Endodermal cell (in vitro differentiated cells): ENCODE measurements at regions not wholly inside any gene's neighbourhood (a gene's known extent, or its start where the extent isn't known, plus 50 kb on each side); places are given as distances from the start of the nearest gene placed in this dataset.

Source experiments
- DNase-seq: peaks from one replicate; pipeline ENCODE4 v3.0.0-alpha.2; 2017
- H3K27ac ChIP-seq: 2 replicates; pipeline ENCODE4 v1.5.1; 2013; ENCODE audit warnings: mild to moderate bottlenecking, low read depth, low read length, moderate library complexity
- H3K27me3 ChIP-seq: 2 replicates; pipeline ENCODE4 v1.6.1; 2013; ENCODE audit warnings: mild to moderate bottlenecking, low read length, moderate library complexity; ENCODE audit not compliant: insufficient read depth, control insufficient read depth, poor library complexity, severe bottlenecking
- H3K36me3 ChIP-seq: 2 replicates; pipeline ENCODE4 v1.7.0; 2013; ENCODE audit warnings: mild to moderate bottlenecking, low read length, moderate library complexity; ENCODE audit not compliant: control insufficient read depth, insufficient read depth
- H3K4me1 ChIP-seq: one replicate; pipeline ENCODE4 v1.7.0; 2013; ENCODE audit warnings: low read length; ENCODE audit not compliant: control insufficient read depth, insufficient read depth
- H3K4me3 ChIP-seq: 2 replicates; pipeline ENCODE4 v1.5.1; 2013; ENCODE audit warnings: mild to moderate bottlenecking, low read length, moderate library complexity
- H3K9ac ChIP-seq: 2 replicates; pipeline ENCODE4 v1.6.1; 2013; ENCODE audit warnings: mild to moderate bottlenecking, low read length, moderate library complexity; ENCODE audit not compliant: poor library complexity, severe bottlenecking; ENCODE audit errors: extremely low read depth
- H3K9me3 ChIP-seq: 2 replicates; pipeline ENCODE4 v1.6.1; 2013; ENCODE audit warnings: mild to moderate bottlenecking, low read length, moderate library complexity; ENCODE audit not compliant: control insufficient read depth
- H3K27ac Mint-ChIP-seq: 2 replicates; pipeline ENCODE4 v1.8.0; 2020; ENCODE audit warnings: mixed read lengths
- H3K27me3 Mint-ChIP-seq: 2 replicates; pipeline ENCODE4 v1.8.0; 2021; ENCODE audit warnings: mild to moderate bottlenecking, mixed read lengths; ENCODE audit not compliant: insufficient read depth
- H3K36me3 Mint-ChIP-seq: 2 replicates; pipeline ENCODE4 v1.8.0; 2020; ENCODE audit warnings: low read depth, mixed read lengths
- H3K4me1 Mint-ChIP-seq: 2 replicates; pipeline ENCODE4 v1.8.0; 2020; ENCODE audit warnings: mixed read lengths
- H3K4me3 Mint-ChIP-seq: 2 replicates; pipeline ENCODE4 v1.8.0; 2020; ENCODE audit warnings: mild to moderate bottlenecking, moderate library complexity, mixed read lengths
- H3K9me3 Mint-ChIP-seq: 2 replicates; pipeline ENCODE4 v1.8.0; 2020; ENCODE audit warnings: mild to moderate bottlenecking, mixed read lengths
- WGBS, 2 experiments: methylation state at CpG; one replicate each; pipeline versions ENCODE4 v1.1.5 to v1.1.7; 2013; ENCODE audit warnings: missing lambda C conversion rate in 2 of 2, mixed read lengths in 1 of 2; ENCODE audit not compliant: insufficient coverage in 1 of 2, insufficient read length in 1 of 2; 5-methylcytosine and 5-hydroxymethylcytosine counted together
- TF ChIP-seq, protein P1 (sequence below): fragments of 200-600 bp; sonication (generic); conservative IDR thresholded peaks from 2 replicates; pipeline ENCODE4 v1.5.0; 2021; ENCODE audit warnings: antibody characterized with exemption, mild to moderate bottlenecking

DNA sequence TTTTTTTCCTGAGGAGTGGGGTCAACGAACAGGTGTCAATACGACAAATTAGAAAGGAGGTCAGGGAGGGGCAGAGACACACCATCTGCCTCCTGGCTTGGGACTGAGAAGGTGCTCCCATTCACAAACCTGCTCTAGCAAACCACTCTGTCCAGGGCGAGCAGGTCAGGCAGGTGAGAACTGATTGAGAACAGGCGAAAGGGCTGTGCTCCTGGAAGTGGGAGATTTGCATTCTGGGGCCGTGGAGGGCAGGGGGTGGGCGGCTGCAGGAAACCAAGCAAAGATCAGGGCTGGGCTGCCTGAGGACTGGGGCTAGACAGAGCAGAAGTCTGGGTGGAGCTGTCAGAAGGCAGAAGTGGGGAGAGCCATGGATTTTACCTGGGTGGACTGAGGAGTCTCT, 98.9 kb upstream of the NLRP1 start:
- DNase-seq = no peak
- no peak overlapping the region for H3K27ac ChIP-seq
- H3K4me1 ChIP-seq = no peaks in the 10 kb centered on the region
- Mint-ChIP-seq H3K36me3 (no peaks in the 10 kb centered on the region), H3K9me3 (no peaks in the 10 kb centered on the region), H3K27me3 (no peaks in the 10 kb centered on the region), H3K27ac (no peak overlapping the region), H3K4me1 (peaks cover 13% of the 10 kb centered on the region), H3K4me3 (no peak overlapping the region)
- H3K4me3 ChIP-seq = no peak overlapping the region
- no peak overlapping the region for H3K9ac ChIP-seq
- TF ChIP-seq, protein P1, sequence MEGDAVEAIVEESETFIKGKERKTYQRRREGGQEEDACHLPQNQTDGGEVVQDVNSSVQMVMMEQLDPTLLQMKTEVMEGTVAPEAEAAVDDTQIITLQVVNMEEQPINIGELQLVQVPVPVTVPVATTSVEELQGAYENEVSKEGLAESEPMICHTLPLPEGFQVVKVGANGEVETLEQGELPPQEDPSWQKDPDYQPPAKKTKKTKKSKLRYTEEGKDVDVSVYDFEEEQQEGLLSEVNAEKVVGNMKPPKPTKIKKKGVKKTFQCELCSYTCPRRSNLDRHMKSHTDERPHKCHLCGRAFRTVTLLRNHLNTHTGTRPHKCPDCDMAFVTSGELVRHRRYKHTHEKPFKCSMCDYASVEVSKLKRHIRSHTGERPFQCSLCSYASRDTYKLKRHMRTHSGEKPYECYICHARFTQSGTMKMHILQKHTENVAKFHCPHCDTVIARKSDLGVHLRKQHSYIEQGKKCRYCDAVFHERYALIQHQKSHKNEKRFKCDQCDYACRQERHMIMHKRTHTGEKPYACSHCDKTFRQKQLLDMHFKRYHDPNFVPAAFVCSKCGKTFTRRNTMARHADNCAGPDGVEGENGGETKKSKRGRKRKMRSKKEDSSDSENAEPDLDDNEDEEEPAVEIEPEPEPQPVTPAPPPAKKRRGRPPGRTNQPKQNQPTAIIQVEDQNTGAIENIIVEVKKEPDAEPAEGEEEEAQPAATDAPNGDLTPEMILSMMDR = no peak
- H3K27me3 ChIP-seq = no peaks in the 10 kb centered on the region
- 78 to 89% methylated on average over 4 to 6 of the region's 6 CpGs for WGBS, 2 experiments
- H3K36me3 ChIP-seq = no peaks in the 10 kb centered on the region
- H3K9me3 ChIP-seq = no peaks in the 10 kb centered on the region

DNA sequence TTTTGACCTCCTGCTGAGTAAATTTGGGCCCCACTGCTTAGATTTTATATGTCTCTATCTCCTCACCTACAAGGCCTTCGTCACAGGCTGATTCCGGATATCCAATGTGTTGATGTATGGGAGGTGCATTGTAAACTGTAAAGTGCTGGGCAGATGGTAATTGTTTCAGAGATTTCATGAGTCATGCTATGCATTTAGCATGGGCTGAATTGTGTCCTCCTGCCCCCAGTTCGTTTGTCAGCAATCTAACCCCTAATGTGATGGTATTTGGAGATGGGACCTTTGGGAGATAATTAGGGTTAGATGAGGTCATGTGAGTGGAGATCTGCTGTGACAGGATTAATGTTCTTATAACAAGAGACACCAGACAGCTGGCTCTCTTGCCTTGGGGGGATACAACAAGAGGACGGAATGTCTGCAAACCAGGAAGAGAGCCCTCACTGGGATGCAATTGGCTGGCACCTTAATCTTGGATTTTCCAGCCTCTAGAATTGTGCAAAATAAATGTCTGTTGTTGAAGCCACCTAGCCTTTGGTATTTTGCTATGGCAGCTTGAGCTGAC, 101.8 kb upstream of the NLRP1 start:
- no peak for DNase-seq
- Mint-ChIP-seq H3K27me3 (no peaks in the 10 kb centered on the region), H3K4me1 (peaks cover 13% of the 10 kb centered on the region), H3K27ac (no peak overlapping the region), H3K9me3 (no peaks in the 10 kb centered on the region), H3K4me3 (no peak overlapping the region), H3K36me3 (no peaks in the 10 kb centered on the region)
- TF ChIP-seq, protein P1 = no peak
- Histone ChIP-seq H3K27me3 (no peaks in the 10 kb centered on the region), H3K27ac (no peak overlapping the region), H3K4me1 (no peaks in the 10 kb centered on the region), H3K36me3 (no peaks in the 10 kb centered on the region), H3K4me3 (no peak overlapping the region), H3K9ac (no peak overlapping the region), H3K9me3 (no peaks in the 10 kb centered on the region)
- 79 to 89% methylated on average over 2 to 4 of the region's 4 CpGs for WGBS, 2 experiments

DNA sequence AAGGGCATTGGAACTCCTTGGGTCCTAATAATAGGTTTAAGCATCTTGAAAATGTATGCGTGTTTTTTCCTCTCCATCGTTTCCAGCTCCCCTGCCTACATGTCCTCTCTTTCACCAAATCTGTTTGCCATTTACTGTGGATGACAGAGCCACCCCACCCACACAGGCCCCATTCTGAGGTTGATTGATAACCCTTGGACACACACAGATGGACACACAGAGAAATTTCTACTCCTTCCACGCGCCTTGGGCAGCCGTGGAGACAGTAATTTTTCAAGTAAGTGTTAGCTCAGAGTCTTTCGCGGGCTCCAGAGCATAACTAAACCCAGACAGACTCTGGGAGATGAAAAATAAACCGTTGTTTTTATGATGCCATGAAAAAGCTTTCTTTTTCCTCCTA, 103.3 kb upstream of the NLRP1 start:
- no peak overlapping the region for H3K4me3 ChIP-seq
- H3K9me3 Mint-ChIP-seq = no peaks in the 10 kb centered on the region
- TF ChIP-seq, protein P1 = no peak
- no peaks in the 10 kb centered on the region for H3K27me3 ChIP-seq
- peaks cover 13% of the 10 kb centered on the region for H3K4me1 Mint-ChIP-seq
- no peak overlapping the region for H3K4me3 Mint-ChIP-seq
- H3K4me1 ChIP-seq = no peaks in the 10 kb centered on the region
- H3K36me3 Mint-ChIP-seq = no peaks in the 10 kb centered on the region
- 85 to 89% methylated on average over 8 of the region's 8 CpGs for WGBS, 2 experiments
- H3K9me3 ChIP-seq = no peaks in the 10 kb centered on the region
- no peaks in the 10 kb centered on the region for H3K36me3 ChIP-seq
- no peak overlapping the region for H3K9ac ChIP-seq
- no peak overlapping the region for H3K27ac Mint-ChIP-seq
- DNase-seq = peak; percentile 22
- no peaks in the 10 kb centered on the region for H3K27me3 Mint-ChIP-seq
- H3K27ac ChIP-seq = no peak overlapping the region
